ENCODE measurements at regions not wholly inside any gene's neighbourhood (a gene's known extent, or its start where the extent isn't known, plus 50 kb on each side); places are given as distances from the start of the nearest gene placed in this dataset.
A peak's percentile ranks its signal among the peaks of the same experiment; 100 is the strongest.
"Not testable (repeated sequence)": the region's sequence is repeated elsewhere in the genome, so short reads cannot be mapped to it uniquely, and the experiment has no call there.

DNA sequence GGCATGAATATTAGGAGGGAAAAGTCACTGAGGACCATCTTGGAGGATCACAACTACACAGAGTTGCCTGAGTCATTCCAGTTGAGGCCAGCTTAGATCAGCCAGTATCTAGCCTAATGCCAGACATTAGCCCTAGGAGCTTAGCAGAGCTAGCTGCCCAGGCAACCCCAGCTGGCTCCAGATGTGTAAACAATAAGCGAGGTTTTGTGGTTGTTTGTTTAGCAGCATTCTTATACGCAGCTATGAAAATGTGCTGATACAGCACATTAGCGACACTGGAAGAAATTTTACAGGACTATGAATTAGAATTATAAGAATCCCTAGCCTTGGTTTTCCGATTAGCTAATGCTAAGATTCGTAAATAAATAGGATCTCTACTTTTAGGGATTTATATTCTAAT is 59.3 kb downstream of the BTBD3 start:
- no peak for DNase-seq

DNA sequence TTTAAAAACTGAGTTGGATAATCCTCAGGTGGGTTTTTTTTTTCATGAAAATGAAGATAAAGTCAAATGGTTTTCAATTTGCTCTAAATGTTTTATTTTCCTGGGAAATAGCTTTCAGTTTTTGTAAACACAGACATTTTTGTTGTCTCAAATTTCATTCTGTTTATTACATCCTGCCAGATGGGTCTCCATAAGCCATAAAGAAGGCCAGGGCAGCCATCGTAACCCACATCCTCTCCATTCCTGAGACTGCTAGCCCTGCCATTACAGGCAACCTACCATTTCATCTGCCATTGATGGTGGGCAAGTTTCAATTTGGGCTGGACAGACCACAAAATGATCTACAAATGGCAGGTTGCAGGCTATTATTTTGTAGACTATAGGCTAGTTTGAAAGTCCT is 60.8 kb downstream of the BTBD3 start:
- no peak for DNase-seq

DNA sequence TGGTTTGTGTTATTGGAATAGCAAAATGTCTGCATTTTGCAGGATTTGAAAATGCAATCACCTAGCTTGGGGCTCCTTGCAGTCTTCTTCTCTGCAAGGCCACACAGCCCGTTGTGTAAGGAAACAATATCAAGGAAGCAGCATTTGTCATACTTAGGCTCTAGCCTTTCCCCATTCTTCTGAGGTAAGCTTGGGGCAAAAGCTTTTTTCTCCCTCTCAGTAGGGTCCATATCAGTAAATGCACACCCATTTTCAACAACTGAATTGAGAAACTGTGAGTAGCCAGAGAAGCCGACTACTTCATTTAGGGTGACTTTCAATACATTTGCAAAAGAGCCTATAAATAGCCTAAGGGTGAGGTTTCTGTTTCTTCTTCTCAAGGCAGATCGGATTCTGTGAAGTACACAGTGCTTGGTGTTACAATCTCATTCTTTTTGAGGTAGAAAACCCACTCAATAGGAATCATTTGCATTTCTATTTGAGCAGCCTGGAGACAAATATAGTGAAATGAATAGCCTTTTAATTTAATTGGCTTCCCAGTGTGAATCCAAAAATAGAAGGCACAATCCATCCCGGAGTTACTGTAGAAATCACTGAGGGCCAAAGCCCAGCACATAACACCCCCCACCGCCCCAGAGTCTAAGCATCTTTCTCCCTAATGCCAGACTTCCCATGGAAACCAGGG is 61.8 kb downstream of the BTBD3 start:
- DNase-seq = no peak

DNA sequence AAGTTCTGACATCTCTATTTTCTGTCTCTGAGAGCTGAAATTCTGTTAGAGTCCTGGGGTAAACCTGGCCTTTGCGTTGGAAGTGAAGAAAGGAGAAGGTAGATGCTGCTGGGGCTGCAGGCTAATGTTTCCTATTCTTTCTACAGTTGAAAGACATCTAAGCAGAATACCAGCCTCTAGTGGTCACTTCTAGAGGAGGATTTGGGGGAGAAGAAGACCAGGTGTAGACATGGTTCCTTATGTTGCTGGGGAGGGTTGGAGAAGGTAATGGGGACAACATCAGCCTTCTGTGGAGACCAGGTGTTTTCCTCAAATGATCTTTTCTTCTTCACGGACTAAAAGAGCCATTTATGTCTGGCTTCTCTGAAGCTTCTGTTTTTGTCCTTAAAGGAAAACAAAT is 62.6 kb downstream of the BTBD3 start:
- DNase-seq = no peak

DNA sequence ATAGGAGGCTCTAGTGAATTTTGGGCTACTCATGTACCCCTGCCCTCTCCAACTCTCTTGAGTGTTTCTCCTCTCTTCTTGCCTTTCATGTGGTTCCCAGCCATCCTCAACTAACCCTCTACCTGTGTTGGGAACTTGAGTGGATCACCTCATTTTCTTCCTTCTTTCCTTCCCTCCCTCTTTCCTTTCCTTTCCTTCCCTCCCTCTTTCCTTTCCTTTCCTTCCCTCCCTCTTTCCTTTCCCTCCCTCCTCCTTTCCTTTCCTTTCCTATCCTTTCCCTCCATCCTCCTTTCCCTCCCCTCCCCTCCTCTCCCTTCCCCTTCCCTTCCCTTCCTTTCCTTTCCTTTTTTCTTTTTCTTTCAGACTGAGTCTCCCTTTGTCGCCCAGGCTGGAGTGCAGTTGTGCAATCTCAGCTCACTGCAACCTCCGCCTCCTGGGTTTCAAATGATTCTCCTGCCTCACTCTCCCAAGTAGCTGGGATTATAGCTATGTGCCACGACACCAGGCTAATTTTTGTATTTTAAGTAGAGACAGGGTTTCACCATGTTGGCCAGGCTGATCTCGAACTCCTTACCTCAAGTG is 63.8 kb downstream of the BTBD3 start:
- no peak for DNase-seq

DNA sequence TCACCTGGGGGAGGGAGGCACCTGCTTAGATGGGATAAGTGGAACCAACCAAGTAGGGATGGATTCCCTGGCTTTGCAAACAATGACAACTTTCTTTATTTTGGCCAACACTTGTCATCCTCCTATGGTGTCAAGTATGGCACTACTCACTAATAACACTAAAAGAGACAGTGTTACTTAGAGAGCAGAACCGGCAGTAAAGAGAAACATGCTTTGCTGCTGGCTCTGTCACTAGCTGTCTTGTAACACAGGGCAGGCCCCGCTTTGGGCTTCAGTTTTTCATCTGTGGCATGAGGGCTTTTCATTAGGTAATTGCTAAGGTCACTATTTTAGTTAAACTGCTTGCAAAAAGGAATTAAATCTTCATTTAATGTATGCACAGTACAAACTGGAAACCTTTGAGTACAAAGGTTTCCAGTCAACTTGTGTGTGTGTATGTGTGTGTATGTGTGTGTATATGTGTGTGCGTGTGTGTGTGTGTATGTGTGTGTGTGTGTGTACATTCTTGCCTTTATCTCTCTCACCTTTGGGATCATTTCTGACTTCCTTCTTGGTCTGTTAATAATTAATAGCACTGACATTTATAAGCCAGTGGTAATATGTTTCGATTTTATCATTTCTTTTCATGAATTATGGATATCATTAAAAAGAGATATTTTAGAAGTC is 64.7 kb downstream of the BTBD3 start:
- no peak for DNase-seq

DNA sequence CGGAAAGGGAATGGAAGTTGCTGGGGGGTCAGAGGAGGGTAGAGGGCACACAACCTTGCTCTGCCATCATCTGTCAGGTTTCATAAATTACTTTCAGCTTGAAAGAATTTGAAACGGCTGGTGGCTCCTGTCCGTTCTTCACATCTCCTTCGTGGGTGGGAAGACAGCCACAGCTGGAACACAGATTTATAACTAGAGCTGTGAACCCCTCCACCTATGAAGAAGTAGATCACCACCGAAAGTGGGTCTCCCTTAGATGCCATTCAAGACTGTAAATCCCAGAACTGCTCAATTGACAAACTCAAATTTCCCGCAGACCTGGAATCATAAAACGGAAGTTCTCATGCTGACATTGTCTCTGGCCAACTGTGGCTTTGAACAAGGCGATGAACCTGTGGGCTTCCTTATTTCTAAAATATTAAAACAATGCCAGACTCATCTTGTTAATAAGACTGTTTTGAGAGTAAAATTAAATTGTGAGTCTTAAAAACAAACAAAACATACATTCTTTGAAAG is 65.3 kb downstream of the BTBD3 start:
- no peak for DNase-seq

DNA sequence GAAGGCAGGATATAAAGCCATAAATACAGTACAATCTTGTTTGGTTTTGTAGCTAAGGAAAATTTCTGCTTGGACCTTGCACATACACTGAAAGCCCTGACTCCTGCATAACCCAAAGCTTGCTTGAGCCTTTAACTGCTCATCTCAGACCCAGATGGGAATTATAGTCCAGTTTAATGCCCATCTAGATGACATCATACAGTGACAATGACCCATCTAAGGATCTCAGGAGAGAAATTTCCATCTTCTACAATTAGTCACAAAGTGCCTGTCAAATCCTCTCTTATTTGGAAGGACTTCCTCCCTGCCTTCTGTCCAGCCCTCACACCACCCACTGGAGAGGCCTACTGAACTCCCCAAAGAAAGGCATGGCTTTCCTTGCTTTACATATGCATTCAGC is 69.3 kb downstream of the BTBD3 start:
- no peak for DNase-seq

- DNase-seq = no peak
Measured at GRCh38 chr20:11987526-11987925, 69.8 kb downstream of the BTBD3 start.

GRCh38 chr20:11989018-11989771 is 71.5 kb downstream of the BTBD3 start:
- peak; percentile 14 for DNase-seq

DNA sequence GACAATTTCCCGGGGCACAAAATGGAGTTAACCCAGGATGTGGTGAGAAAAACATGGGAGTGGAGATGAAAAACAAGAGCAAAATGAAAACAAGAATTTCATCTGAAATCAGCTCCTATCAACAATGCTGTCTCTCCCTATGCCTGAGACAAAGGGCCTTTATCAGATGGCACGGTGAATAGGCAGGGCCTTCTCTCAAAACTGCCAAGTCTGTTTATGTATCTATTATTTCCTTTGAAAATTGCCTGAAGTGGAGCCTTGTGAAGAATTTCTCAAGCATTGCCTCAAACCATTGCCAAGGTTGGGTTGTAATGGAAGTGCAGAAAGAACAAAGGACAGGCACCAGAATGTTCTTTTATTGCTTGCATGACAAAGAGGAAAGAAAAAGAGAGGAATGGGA is 74.7 kb downstream of the BTBD3 start:
- no peak for DNase-seq

DNA sequence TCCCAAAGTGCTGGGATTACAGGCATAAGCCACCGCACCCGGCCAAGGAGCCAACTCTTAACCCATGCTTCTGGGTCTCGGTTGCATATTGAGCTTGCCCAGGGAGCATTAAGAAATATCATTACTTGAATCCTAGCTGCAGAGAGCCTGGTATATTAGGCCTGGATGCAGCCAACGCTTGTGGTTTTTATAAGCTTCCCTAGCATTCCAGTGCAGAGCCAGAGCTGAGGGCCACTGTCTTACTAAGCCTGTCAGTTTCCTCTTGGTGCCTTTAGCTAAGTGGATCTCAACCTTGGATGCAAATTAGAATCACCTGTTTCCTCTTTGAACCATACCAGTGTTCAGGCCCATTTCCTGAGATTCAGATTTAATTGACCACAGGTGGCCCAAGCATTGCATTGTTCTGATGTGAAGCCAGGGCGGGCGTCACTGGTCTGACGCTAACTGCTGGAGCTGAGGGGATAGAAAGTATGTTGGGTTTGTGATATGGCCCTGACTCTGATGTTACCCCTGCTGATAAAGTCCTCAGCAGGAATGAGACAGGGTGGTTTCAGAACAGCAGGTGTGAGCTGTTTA is 76.3 kb downstream of the BTBD3 start:
- DNase-seq = peak; percentile 84

- DNase-seq = peak; percentile 53
Measured at GRCh38 chr20:11995805-11996567, 78.3 kb downstream of the BTBD3 start.

GRCh38 chr20:12004776-12005175 is 87.1 kb downstream of the BTBD3 start:
- DNase-seq = not testable (repeated sequence)

DNA sequence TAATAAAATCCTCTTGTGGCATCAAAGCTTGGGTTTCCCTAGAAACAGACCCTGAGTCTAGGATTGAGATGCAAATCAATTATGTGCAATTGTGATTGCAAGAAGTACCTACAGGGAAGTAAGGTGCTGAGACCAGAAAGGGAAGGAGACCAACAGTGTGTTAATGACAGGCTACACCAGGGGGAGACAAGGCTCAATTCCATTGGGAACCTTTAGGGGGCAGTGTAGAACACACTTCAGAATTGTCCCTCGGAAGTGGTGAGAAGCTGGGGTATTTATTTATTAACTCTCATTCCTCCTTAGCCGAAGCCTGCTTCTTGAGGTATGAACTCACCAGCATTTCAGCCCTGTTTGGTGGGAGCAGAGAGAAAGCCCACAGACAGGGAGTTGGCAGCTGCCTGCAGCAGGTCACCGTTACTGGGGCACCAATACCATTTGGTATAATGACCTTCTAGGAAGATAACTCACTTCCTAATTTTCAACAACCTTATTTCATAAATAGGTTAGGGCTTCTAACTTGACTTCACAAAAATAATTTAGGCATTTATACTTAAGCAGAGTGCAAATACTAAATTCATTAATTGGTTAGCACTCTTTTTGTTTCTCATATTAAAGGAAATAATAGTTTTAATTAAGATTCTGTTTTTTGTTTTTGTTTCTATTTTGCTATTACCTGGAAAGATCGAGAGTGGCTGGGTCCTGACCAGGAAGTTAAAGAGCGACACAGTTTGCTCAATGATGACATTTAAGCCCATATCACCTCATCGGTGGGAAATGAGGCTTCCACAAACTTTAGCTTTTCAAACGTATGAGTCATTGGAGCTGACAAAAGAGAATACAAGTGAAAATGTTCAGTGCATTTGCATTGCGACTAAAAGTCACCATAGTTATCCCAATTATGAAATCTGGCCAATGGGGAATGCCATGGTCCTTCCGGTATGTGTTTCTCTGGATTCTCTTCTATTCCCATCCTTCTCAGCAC is 94.8 kb downstream of the BTBD3 start:
- DNase-seq = peak; percentile 38

DNA sequence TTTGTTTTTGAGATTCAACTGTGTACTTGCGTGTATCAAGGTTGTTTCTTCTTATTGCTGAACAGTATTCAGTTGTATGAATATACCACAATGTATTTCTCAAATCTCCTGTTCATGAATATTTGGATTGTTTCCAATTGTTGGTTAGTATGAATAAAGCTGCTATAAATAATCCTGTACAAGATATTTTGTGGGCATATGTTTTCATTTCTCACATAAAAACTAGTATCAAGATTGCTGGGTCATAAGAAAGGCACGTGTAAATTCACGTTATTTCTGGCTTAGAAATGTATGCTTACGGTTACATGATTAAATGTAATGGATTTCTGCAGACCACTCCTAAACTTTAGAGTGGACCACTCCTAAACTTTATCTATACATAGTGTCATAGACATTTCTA is 96.6 kb downstream of the BTBD3 start:
- DNase-seq = peak; percentile 74

DNA sequence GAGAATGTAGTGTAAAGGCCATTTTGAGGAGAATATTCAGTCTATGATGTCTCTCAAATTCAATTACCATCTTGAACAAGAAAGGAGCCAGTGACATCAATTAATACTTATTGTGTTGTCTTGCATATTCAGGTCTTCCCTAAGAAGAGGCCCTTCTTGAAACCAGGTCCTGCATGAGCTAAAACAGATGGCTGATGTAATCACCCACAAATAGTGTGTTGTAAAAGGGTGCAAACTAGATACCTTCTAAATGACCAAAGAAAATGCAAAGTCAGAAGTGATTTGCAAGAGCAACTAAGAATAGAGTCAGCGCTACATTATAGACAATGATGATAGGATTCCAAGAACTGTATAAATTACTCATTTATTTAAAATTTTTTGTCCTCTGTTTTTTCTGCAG is 97.0 kb downstream of the BTBD3 start:
- DNase-seq = peak; percentile 55

DNA sequence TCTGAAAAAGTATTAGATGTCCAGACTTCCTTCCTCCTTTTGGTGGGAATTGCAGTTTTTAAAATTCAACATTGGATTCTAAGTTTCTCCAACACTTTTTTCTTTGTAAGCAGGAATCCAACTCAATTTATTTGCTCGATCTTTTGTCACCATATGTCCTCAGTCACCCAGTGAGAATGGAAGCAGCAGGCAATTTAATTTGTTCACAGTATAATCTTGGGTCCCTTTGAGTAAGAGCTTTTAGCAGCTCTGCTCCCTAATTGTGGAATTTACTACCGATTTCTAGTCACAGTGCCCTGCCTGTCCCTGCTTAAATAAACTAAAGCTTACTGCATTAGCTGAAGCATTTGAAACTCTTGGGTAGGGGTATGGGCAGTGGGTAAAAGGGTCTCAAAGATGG is 98.6 kb downstream of the BTBD3 start:
- no peak for DNase-seq

- no peak for DNase-seq
Measured at GRCh38 chr20:12019715-12020114, 102.0 kb downstream of the BTBD3 start.

DNA sequence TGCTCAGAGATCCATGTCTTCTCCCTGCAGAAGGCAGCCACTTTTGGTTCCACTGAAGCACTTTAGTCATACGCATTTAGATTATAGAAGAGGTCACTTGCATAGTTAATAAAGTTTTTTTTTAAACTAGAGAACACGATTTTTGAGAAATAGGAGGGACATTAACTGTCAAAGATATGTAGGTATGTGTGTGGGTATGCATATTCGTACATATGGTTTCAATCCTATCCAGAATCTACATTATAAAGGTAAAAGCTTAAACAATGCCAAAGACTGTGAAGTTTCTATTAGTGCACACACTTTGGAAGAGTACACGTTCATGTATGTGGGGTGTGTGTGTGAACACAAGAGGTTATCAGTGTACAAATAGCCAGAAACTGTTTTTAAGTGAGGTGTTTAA is 103.2 kb downstream of the BTBD3 start:
- DNase-seq = no peak

DNA sequence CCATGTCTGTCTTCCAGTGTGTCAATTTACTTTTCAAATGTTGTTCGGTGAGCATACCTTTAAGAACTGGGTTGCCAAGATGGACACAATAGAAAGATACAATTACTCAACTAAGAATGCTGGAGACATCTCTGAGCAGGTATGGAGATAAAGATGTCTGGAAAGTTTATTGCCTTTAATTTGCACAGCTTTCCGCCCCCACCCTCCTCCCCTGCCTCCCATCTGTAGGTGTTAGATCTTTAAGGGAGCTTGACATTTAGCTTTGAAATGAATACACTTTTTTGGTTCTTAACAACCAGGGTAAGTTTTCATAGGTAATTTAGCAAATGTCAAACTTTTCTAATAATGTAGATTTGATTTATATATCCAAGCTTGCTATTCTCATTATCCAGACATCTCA is 104.4 kb downstream of the BTBD3 start:
- DNase-seq = no peak

All from fibroblast of skin of right quadriceps (primary cell).